PFSK-1 (cell line): ENCODE measurements at regions not wholly inside any gene's neighbourhood (a gene's known extent, or its start where the extent isn't known, plus 50 kb on each side); places are given as distances from the start of the nearest gene placed in this dataset.

ENCODE experiments used
- POLR2AphosphoS5 ChIP-seq: IDR thresholded peaks from 2 replicates; pipeline ENCODE4 v1.6.1; 2012; ENCODE audit warnings: low read depth, mild to moderate bottlenecking, control low read depth, low read length, moderate library complexity
- REST ChIP-seq, 2 experiments: IDR thresholded peaks; 2 replicates each; pipeline versions ENCODE4 v1.6.1 to v1.8.0; 2011 to 2012; ENCODE audit warnings: low read depth in 2 of 2, low read length in 2 of 2, control low read depth in 1 of 2, inconsistent platforms in 1 of 2, mild to moderate bottlenecking in 1 of 2, moderate library complexity in 1 of 2; ENCODE audit not compliant: insufficient read depth in 1 of 2
- SIN3A ChIP-seq: IDR thresholded peaks from 2 replicates; pipeline ENCODE4 v1.6.1; 2012; ENCODE audit warnings: mild to moderate bottlenecking, low read length, moderate library complexity, borderline replicate concordance; ENCODE audit not compliant: insufficient read depth

GRCh38 chr4:144288011-144288903 is 147.7 kb upstream of the GYPA start:
- TF ChIP-seq REST (IDR thresholded peaks at IDR 0.05; ENCODE audit: insufficient read depth in 1 of 2, low read depth in 2 of 2, low read length in 2 of 2) (no peak), POLR2AphosphoS5 (no peak), SIN3A (no peak)
